Spinal cord (tissue), 9 donors: ENCODE measurements at regions not wholly inside any gene's neighbourhood (a gene's known extent, or its start where the extent isn't known, plus 50 kb on each side); places are given as distances from the start of the nearest gene placed in this dataset.

Experiments used
- DNase-seq, 6 donors: peaks; one replicate each; pipeline versions ENCODE4 v3.0.0 to v3.0.0-alpha.2; 2013 to 2015; ENCODE audit warnings: low spot score in 6 of 6, low read depth in 4 of 6
- H3K27ac ChIP-seq: one replicate; pipeline ENCODE4 v1.5.1; 2013; ENCODE audit warnings: low read depth, low read length, control low read depth
- H3K27me3 ChIP-seq: one replicate; pipeline ENCODE4 v1.6.1; 2013; ENCODE audit warnings: low read length; ENCODE audit not compliant: control insufficient read depth, insufficient read depth
- H3K36me3 ChIP-seq: one replicate; pipeline ENCODE4 v1.6.1; 2013; ENCODE audit warnings: low read length; ENCODE audit not compliant: control insufficient read depth, insufficient read depth
- H3K4me1 ChIP-seq: one replicate; pipeline ENCODE4 v1.6.1; 2013; ENCODE audit warnings: low read length; ENCODE audit not compliant: control insufficient read depth, insufficient read depth
- H3K4me3 ChIP-seq: one replicate; pipeline ENCODE4 v1.5.1; 2013; ENCODE audit warnings: low read depth, low read length, control low read depth
- H3K9me3 ChIP-seq: one replicate; pipeline ENCODE4 v1.6.1; 2013; ENCODE audit warnings: low read length; ENCODE audit not compliant: control insufficient read depth, insufficient read depth
- WGBS: methylation state at CpG from one replicate; pipeline ENCODE4 v1.1.5; 2013; ENCODE audit warnings: missing lambda C conversion rate; ENCODE audit not compliant: insufficient coverage; 5-methylcytosine and 5-hydroxymethylcytosine counted together
- donor health status: healthy.

- Histone ChIP-seq H3K27ac (no peak overlapping the region), H3K36me3 (no peaks in the 10 kb centered on the region), H3K9me3 (no peaks in the 10 kb centered on the region), H3K27me3 (no peaks in the 10 kb centered on the region), H3K4me3 (no peak overlapping the region), H3K4me1 (peaks cover 4% of the 10 kb centered on the region)
- WGBS = no CpG with 5 or more reads among the region's 1 CpG
- no peak for DNase-seq
Observed at GRCh38 chr4:41399231-41399630, 138.7 kb upstream of the LIMCH1 start.

GRCh38 chr4:41400296-41400695 lies 137.7 kb upstream of the LIMCH1 start:
- Histone ChIP-seq H3K4me3 (no peak overlapping the region), H3K36me3 (no peaks in the 10 kb centered on the region), H3K27ac (no peak overlapping the region), H3K27me3 (no peaks in the 10 kb centered on the region), H3K9me3 (no peaks in the 10 kb centered on the region), H3K4me1 (peaks cover 4% of the 10 kb centered on the region)
- no peak for DNase-seq
- no CpG with 5 or more reads among the region's 2 CpGs for WGBS

GRCh38 chr4:41405464-41406112 lies 132.4 kb upstream of the LIMCH1 start:
- no peaks in the 10 kb centered on the region for H3K36me3 ChIP-seq
- peak in 1 of 6 donors; percentile 43 for DNase-seq
- no peak overlapping the region for H3K27ac ChIP-seq
- WGBS = 47% methylated on average over 2 of the region's 4 CpGs
- H3K27me3 ChIP-seq = no peaks in the 10 kb centered on the region
- H3K4me3 ChIP-seq = no peak overlapping the region
- no peaks in the 10 kb centered on the region for H3K4me1 ChIP-seq
- H3K9me3 ChIP-seq = no peaks in the 10 kb centered on the region

GRCh38 chr4:41406113-41406516 lies 131.8 kb upstream of the LIMCH1 start:
- Histone ChIP-seq H3K36me3 (no peaks in the 10 kb centered on the region), H3K27ac (no peak overlapping the region), H3K4me3 (no peak overlapping the region), H3K9me3 (no peaks in the 10 kb centered on the region), H3K4me1 (no peaks in the 10 kb centered on the region), H3K27me3 (no peaks in the 10 kb centered on the region)
- no CpG with 5 or more reads among the region's 1 CpG for WGBS
- peak in 1 of 6 donors; percentile 36 for DNase-seq

- DNase-seq = no peak
- H3K27ac ChIP-seq = no peak overlapping the region
- H3K4me1 ChIP-seq = no peaks in the 10 kb centered on the region
- no peaks in the 10 kb centered on the region for H3K36me3 ChIP-seq
- no peak overlapping the region for H3K4me3 ChIP-seq
- no peaks in the 10 kb centered on the region for H3K9me3 ChIP-seq
- no CpG with 5 or more reads among the region's 1 CpG for WGBS
- no peaks in the 10 kb centered on the region for H3K27me3 ChIP-seq
Observed at GRCh38 chr4:41408150-41408549, 129.8 kb upstream of the LIMCH1 start.

GRCh38 chr4:41408859-41409593 lies 128.9 kb upstream of the LIMCH1 start:
- Histone ChIP-seq H3K9me3 (no peaks in the 10 kb centered on the region), H3K27me3 (no peaks in the 10 kb centered on the region), H3K4me3 (no peak overlapping the region), H3K36me3 (no peaks in the 10 kb centered on the region), H3K4me1 (no peaks in the 10 kb centered on the region), H3K27ac (no peak overlapping the region)
- WGBS = no CpG with 5 or more reads among the region's 4 CpGs
- DNase-seq = no peak

GRCh38 chr4:41409594-41409895 lies 128.4 kb upstream of the LIMCH1 start:
- Histone ChIP-seq H3K4me3 (no peak overlapping the region), H3K36me3 (no peaks in the 10 kb centered on the region), H3K27me3 (no peaks in the 10 kb centered on the region), H3K4me1 (no peaks in the 10 kb centered on the region), H3K27ac (no peak overlapping the region), H3K9me3 (no peaks in the 10 kb centered on the region)
- DNase-seq = no peak
- no CpG with 5 or more reads among the region's 2 CpGs for WGBS

- Histone ChIP-seq H3K4me3 (no peak overlapping the region), H3K36me3 (no peaks in the 10 kb centered on the region), H3K27ac (no peak overlapping the region), H3K4me1 (no peaks in the 10 kb centered on the region), H3K9me3 (no peaks in the 10 kb centered on the region), H3K27me3 (no peaks in the 10 kb centered on the region)
- 89% methylated on average over 1 of the region's 3 CpGs for WGBS
- DNase-seq = no peak
Observed at GRCh38 chr4:41410049-41410448, 127.9 kb upstream of the LIMCH1 start.

GRCh38 chr4:41413670-41414411 lies 124.1 kb upstream of the LIMCH1 start:
- no peak overlapping the region for H3K4me3 ChIP-seq
- no peaks in the 10 kb centered on the region for H3K36me3 ChIP-seq
- no peaks in the 10 kb centered on the region for H3K9me3 ChIP-seq
- WGBS = 44% methylated on average over 1 of the region's 8 CpGs
- no peaks in the 10 kb centered on the region for H3K27me3 ChIP-seq
- H3K27ac ChIP-seq = no peak overlapping the region
- DNase-seq = no peak
- peaks cover 4% of the 10 kb centered on the region for H3K4me1 ChIP-seq

- H3K36me3 ChIP-seq = no peaks in the 10 kb centered on the region
- DNase-seq = no peak
- H3K27me3 ChIP-seq = no peaks in the 10 kb centered on the region
- H3K9me3 ChIP-seq = no peaks in the 10 kb centered on the region
- H3K4me1 ChIP-seq = peaks cover 4% of the 10 kb centered on the region
- no peak overlapping the region for H3K4me3 ChIP-seq
- no CpG with 5 or more reads among the region's 7 CpGs for WGBS
- H3K27ac ChIP-seq = no peak overlapping the region
Observed at GRCh38 chr4:41414412-41414779, 123.6 kb upstream of the LIMCH1 start.
